HL-60 (cell line): ENCODE measurements at regions not wholly inside any gene's neighbourhood (a gene's known extent, or its start where the extent isn't known, plus 50 kb on each side); places are given as distances from the start of the nearest gene placed in this dataset.

Source experiments
- DNase-seq, 2 experiments: peaks; one replicate each; pipeline ENCODE4 v3.0.0-alpha.2; 2010 to 2020; ENCODE audit warnings: low read depth in 1 of 2, low spot score in 1 of 2
- H3K27ac ChIP-seq: fragments of 250-450 bp; sonication (Bioruptor Pico); replicated peaks from 2 replicates; pipeline ENCODE4 v1.5.1; 2020; ENCODE audit warnings: mild to moderate bottlenecking, moderate library complexity
- H3K27me3 ChIP-seq: fragments of 250-450 bp; sonication (Bioruptor Pico); 2 replicates; pipeline ENCODE4 v1.5.1; 2021; ENCODE audit warnings: mild to moderate bottlenecking, moderate library complexity; ENCODE audit not compliant: insufficient read depth, poor library complexity, severe bottlenecking
- H3K4me3 ChIP-seq: replicated peaks from 2 replicates; pipeline ENCODE4 v1.5.1; 2011; ENCODE audit warnings: mild to moderate bottlenecking, control low read depth, low read length; ENCODE audit not compliant: insufficient read depth
- GABPA ChIP-seq: IDR thresholded peaks from 2 replicates; pipeline ENCODE4 v1.6.1; 2012; ENCODE audit warnings: low read depth
- POLR2AphosphoS5 ChIP-seq: IDR thresholded peaks from 2 replicates; pipeline ENCODE4 v1.6.1; 2012; ENCODE audit warnings: low read depth
- SPI1 ChIP-seq: IDR thresholded peaks from 2 replicates; pipeline ENCODE4 v1.6.1; 2012; ENCODE audit warnings: low read depth, mild to moderate bottlenecking, borderline replicate concordance
- TF ChIP-seq, protein P1 (sequence below): IDR thresholded peaks from 2 replicates; pipeline ENCODE4 v1.6.1; 2012; ENCODE audit warnings: low read depth; ENCODE audit not compliant: insufficient replicate concordance
- TF ChIP-seq, protein P2 (sequence below): IDR thresholded peaks from one replicate; pipeline ENCODE4 v1.5.1; 2011; ENCODE audit warnings: low read length, control low read depth, inconsistent platforms; ENCODE audit not compliant: insufficient read depth

DNA sequence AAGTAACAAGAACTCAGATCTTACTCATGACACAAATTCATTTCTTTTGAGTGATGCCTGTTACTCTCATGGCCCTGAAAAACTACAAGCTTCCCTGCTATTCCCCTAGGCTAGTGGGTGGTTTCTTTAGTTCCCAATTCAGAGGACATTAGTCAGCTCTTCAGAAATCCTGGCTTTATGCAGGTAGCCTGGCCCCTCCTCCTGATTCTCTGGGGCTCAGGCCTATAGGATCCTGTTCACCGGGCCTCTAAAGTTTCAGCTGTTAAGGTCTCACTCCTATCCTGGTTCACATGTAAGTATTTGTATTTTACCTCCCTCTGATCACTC is 87.3 kb upstream of the IRX5 start:
- H3K4me3 ChIP-seq, result no peak overlapping the region
- no peak for DNase-seq
- H3K27ac ChIP-seq, result no peak overlapping the region
- TF ChIP-seq, protein P1, sequence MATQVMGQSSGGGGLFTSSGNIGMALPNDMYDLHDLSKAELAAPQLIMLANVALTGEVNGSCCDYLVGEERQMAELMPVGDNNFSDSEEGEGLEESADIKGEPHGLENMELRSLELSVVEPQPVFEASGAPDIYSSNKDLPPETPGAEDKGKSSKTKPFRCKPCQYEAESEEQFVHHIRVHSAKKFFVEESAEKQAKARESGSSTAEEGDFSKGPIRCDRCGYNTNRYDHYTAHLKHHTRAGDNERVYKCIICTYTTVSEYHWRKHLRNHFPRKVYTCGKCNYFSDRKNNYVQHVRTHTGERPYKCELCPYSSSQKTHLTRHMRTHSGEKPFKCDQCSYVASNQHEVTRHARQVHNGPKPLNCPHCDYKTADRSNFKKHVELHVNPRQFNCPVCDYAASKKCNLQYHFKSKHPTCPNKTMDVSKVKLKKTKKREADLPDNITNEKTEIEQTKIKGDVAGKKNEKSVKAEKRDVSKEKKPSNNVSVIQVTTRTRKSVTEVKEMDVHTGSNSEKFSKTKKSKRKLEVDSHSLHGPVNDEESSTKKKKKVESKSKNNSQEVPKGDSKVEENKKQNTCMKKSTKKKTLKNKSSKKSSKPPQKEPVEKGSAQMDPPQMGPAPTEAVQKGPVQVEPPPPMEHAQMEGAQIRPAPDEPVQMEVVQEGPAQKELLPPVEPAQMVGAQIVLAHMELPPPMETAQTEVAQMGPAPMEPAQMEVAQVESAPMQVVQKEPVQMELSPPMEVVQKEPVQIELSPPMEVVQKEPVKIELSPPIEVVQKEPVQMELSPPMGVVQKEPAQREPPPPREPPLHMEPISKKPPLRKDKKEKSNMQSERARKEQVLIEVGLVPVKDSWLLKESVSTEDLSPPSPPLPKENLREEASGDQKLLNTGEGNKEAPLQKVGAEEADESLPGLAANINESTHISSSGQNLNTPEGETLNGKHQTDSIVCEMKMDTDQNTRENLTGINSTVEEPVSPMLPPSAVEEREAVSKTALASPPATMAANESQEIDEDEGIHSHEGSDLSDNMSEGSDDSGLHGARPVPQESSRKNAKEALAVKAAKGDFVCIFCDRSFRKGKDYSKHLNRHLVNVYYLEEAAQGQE, result no peak
- TF ChIP-seq GABPA (no peak), POLR2AphosphoS5 (no peak), SPI1 (no peak)
- TF ChIP-seq, protein P2, sequence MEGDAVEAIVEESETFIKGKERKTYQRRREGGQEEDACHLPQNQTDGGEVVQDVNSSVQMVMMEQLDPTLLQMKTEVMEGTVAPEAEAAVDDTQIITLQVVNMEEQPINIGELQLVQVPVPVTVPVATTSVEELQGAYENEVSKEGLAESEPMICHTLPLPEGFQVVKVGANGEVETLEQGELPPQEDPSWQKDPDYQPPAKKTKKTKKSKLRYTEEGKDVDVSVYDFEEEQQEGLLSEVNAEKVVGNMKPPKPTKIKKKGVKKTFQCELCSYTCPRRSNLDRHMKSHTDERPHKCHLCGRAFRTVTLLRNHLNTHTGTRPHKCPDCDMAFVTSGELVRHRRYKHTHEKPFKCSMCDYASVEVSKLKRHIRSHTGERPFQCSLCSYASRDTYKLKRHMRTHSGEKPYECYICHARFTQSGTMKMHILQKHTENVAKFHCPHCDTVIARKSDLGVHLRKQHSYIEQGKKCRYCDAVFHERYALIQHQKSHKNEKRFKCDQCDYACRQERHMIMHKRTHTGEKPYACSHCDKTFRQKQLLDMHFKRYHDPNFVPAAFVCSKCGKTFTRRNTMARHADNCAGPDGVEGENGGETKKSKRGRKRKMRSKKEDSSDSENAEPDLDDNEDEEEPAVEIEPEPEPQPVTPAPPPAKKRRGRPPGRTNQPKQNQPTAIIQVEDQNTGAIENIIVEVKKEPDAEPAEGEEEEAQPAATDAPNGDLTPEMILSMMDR, result no peak
- no peaks in the 10 kb centered on the region for H3K27me3 ChIP-seq

DNA sequence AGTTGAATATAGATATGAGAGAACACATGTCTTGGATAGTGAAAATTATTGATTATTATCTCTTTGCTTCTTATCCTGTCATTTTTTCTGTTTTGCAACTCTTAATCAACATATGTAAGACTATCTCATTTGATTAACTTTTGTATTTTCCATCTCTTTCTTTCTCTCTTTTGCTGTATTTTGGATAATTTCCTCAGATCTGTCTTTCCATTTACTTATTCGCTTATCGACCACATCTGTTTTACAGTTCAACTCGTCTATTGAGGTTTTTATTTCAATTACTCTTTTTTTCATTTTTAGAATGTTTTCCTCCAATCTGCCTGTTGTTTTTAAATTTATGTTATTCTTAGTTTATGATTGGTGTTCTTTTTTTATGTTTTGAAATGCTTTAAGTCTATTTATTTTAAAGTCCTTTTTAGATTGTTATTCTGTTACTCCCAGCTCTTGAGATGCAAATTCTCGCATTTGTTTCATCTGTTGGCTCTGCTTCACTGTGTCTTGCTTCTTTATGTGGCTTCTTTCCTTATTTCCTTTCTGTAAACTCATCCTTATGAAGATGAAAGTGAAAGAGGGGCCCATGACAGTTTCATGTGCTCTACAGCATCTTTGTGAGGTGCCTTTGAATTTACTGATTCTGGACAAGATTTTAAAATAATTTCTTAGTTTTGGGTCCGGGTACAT is 87.8 kb upstream of the IRX5 start:
- Histone ChIP-seq H3K27me3 (no peaks in the 10 kb centered on the region), H3K4me3 (no peak overlapping the region), H3K27ac (no peak overlapping the region)
- TF ChIP-seq SPI1 (no peak), POLR2AphosphoS5 (no peak), GABPA (no peak)
- TF ChIP-seq, protein P2, result no peak
- TF ChIP-seq, protein P1, result no peak
- DNase-seq, result no peak

DNA sequence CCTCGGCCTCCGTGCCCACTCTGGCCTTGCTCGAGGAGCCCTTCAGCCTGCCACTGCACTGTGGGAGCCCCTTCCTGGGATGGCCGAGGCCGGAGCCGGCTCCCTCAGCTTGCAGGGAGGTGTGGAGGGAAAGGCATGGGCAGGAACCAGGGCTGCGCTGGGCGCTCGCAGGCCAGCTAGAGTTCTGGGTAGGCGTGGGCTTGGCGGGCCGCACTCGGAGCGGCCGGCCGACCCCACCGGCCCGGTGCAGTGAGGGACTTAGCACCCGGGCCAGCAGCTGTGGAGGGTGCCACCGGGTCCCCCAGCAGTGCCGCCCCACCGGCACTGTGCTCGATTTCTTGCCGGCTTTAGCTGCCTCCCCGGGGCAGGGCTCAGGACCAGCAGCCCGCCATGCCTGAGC is 101.0 kb upstream of the IRX5 start:
- H3K4me3 ChIP-seq, result no peak overlapping the region
- TF ChIP-seq, protein P1, result no peak
- no peak for DNase-seq
- no peak overlapping the region for H3K27ac ChIP-seq
- no peaks in the 10 kb centered on the region for H3K27me3 ChIP-seq

DNA sequence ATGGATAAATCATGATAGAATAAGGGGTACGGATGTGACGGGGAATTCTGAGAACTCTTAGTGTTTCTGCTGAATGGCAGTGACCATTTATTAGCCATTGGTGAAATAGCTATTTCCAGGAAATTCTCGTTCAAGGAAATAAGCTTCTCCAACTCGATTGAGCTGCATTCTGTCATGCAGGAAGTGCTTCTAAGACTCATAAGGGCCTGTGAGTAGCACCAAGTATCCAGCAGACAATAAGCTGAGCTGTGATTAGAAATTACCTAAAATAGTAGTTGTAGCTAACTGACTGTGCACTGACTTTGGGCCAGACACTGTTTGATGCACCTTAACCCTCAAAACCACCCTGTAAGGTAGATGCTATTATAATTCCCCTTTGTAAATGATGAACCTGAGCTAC is 107.8 kb upstream of the IRX5 start:
- H3K27me3 ChIP-seq, result no peaks in the 10 kb centered on the region
- no peak for DNase-seq
- H3K4me3 ChIP-seq, result no peak overlapping the region
- H3K27ac ChIP-seq, result no peak overlapping the region
- TF ChIP-seq SPI1 (no peak), POLR2AphosphoS5 (no peak), GABPA (no peak)
- TF ChIP-seq, protein P2, result no peak
- TF ChIP-seq, protein P1, result no peak
